C4-2B (cell line): ENCODE measurements at regions not wholly inside any gene's neighbourhood (a gene's known extent, or its start where the extent isn't known, plus 50 kb on each side); places are given as distances from the start of the nearest gene placed in this dataset.

Experiments
- ZFX ChIP-seq: fragments of 450-650 bp; IDR thresholded peaks from 2 replicates; pipeline ENCODE4 v1.6.1; 2017
- TF ChIP-seq, protein P1 (sequence below): fragments of 450-650 bp; conservative IDR thresholded peaks from 2 replicates; pipeline ENCODE4 v1.5.1; 2017; ENCODE audit warnings: mild to moderate bottlenecking

DNA sequence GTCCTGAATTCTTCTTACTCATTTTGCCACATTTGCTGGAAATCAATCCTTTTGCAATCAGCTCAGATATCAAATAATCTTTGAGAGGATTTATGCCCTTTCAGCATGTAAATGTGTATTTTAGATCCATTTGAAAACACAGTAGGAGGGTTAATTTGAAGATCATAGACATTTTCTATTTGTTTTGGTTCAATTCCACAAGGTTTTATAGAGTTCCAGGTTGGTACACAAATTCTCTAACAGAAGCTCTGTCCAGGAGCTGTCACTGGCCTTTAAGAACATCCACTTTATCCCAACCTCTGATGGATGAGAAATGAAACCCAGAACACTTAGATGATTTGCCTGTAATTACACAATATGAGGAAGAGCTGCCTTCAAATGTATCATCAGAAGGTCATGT lies 157.3 kb upstream of the CHAC2 start:
- TF ChIP-seq, protein P1, sequence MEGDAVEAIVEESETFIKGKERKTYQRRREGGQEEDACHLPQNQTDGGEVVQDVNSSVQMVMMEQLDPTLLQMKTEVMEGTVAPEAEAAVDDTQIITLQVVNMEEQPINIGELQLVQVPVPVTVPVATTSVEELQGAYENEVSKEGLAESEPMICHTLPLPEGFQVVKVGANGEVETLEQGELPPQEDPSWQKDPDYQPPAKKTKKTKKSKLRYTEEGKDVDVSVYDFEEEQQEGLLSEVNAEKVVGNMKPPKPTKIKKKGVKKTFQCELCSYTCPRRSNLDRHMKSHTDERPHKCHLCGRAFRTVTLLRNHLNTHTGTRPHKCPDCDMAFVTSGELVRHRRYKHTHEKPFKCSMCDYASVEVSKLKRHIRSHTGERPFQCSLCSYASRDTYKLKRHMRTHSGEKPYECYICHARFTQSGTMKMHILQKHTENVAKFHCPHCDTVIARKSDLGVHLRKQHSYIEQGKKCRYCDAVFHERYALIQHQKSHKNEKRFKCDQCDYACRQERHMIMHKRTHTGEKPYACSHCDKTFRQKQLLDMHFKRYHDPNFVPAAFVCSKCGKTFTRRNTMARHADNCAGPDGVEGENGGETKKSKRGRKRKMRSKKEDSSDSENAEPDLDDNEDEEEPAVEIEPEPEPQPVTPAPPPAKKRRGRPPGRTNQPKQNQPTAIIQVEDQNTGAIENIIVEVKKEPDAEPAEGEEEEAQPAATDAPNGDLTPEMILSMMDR, result no peak
- TF ChIP-seq ZFX, result no peak
